ENCODE measurements at regions not wholly inside any gene's neighbourhood (a gene's known extent, or its start where the extent isn't known, plus 50 kb on each side); places are given as distances from the start of the nearest gene placed in this dataset.

GRCh38 chr3:28651159-28651558 is 302.5 kb upstream of the AZI2 start:
- intact Hi-C loops (cut with DNase I): no loop called here
- no peak for ATAC-seq
- no peaks in the 10 kb centered on the region for H3K27me3 ChIP-seq
- no peak overlapping the region for H3K4me3 ChIP-seq
- no peaks in the 10 kb centered on the region for H3K9me3 ChIP-seq
- H3K27ac ChIP-seq: no peak overlapping the region
- DNase-seq: no peak
- no peak for TF ChIP-seq POLR2A (IDR thresholded peaks at IDR 0.05)
- no peak for TF ChIP-seq CTCF (IDR thresholded peaks at IDR 0.05)
- 71 to 81% (median 77%) methylated on average over 3 of the region's 3 CpGs for WGBS, 4 donors
- H3K36me3 ChIP-seq: no peaks in the 10 kb centered on the region
- H3K4me1 ChIP-seq: no peaks in the 10 kb centered on the region

- no peaks in the 10 kb centered on the region for H3K27me3 ChIP-seq
- H3K4me1 ChIP-seq: peaks cover 0 to 16% (median 0%) of the 10 kb centered on the region in 12 donors
- ATAC-seq (no peak), DNase-seq (no peak)
- 94 to 98% (median 96%) methylated on average over 5 of the region's 5 CpGs for WGBS, 4 donors
- no peak overlapping the region for H3K27ac ChIP-seq
- H3K36me3 ChIP-seq: no peaks in the 10 kb centered on the region
- no peak overlapping the region for H3K4me3 ChIP-seq
- TF ChIP-seq CTCF (IDR thresholded peaks at IDR 0.05) (no peak), POLR2A (IDR thresholded peaks at IDR 0.05) (no peak)
- H3K9me3 ChIP-seq: no peaks in the 10 kb centered on the region
- intact Hi-C loops (cut with DNase I): loop anchor here in 5 of 10 donors (10.0 kb wide), 1 partner anchor 1101 kb away; no protein-coding TSS in a partner anchor
Measured at GRCh38 chr3:28664123-28664522, 315.5 kb upstream of the AZI2 start.

GRCh38 chr3:28667646-28668621 is 319.3 kb upstream of the AZI2 start:
- peaks cover 0 to 16% (median 0%) of the 10 kb centered on the region in 12 donors for H3K4me1 ChIP-seq
- intact Hi-C loops (cut with DNase I): loop anchor here in 6 of 10 donors (2.0 to 10.0 kb wide), 3 partner anchors 59 to 1097 kb away; no protein-coding TSS in a partner anchor
- H3K36me3 ChIP-seq: no peaks in the 10 kb centered on the region
- no peaks in the 10 kb centered on the region for H3K27me3 ChIP-seq
- peak overlapping the region in 1 of 12 donors; percentile 11 for H3K4me3 ChIP-seq
- 18 to 25% (median 20%) methylated on average over 5 of the region's 5 CpGs for WGBS, 4 donors
- ATAC-seq: peak; percentile 91 to 95 (median 94)
- H3K27ac ChIP-seq: peak overlapping the region; percentile 2 to 79 (median 54)
- no peaks in the 10 kb centered on the region for H3K9me3 ChIP-seq
- peak in 4 of 5 donors; percentile 46 to 60 (median 57) for DNase-seq
- TF ChIP-seq POLR2A (IDR thresholded peaks at IDR 0.05): no peak
- TF ChIP-seq CTCF (IDR thresholded peaks at IDR 0.05): peak; percentile 74 to 87 (median 78)

GRCh38 chr3:28669870-28670269 is 321.2 kb upstream of the AZI2 start:
- peaks cover 0 to 16% (median 0%) of the 10 kb centered on the region in 12 donors for H3K4me1 ChIP-seq
- TF ChIP-seq CTCF (IDR thresholded peaks at IDR 0.05) (no peak), POLR2A (IDR thresholded peaks at IDR 0.05) (no peak)
- DNase-seq (no peak), ATAC-seq (no peak)
- WGBS, 4 donors: 87 to 95% (median 89%) methylated on average over 2 of the region's 2 CpGs
- H3K27me3 ChIP-seq: no peaks in the 10 kb centered on the region
- no peaks in the 10 kb centered on the region for H3K36me3 ChIP-seq
- no peaks in the 10 kb centered on the region for H3K9me3 ChIP-seq
- no peak overlapping the region for H3K4me3 ChIP-seq
- intact Hi-C loops (cut with DNase I): loop anchor here in 6 of 10 donors (5.0 to 10.0 kb wide), 3 partner anchors 55 to 1095 kb away; no protein-coding TSS in a partner anchor
- H3K27ac ChIP-seq: no peak overlapping the region

Measured in heart left ventricle (tissue), 16 donors.